GM19372 (cell line): ENCODE measurements at regions not wholly inside any gene's neighbourhood (a gene's known extent, or its start where the extent isn't known, plus 50 kb on each side); places are given as distances from the start of the nearest gene placed in this dataset.
"Not testable (repeated sequence)": the region's sequence is repeated elsewhere in the genome, so short reads cannot be mapped to it uniquely, and the experiment has no call there.

Experiments used
- ATAC-seq: cut with Tn5 transposase; IDR thresholded peaks from one replicate; pipeline ENCODE4 v1.9.1; 2021; ENCODE audit warnings: mild to moderate bottlenecking, low read depth, moderate library complexity; ENCODE audit not compliant: unreplicated experiment

GRCh38 chr2:44051593-44052347, 56.0 kb upstream of the LRPPRC start:
- ATAC-seq: no peak

GRCh38 chr2:44052584-44052983, 56.8 kb upstream of the LRPPRC start:
- no peak for ATAC-seq

GRCh38 chr2:44053052-44053451, 57.3 kb upstream of the LRPPRC start:
- no peak for ATAC-seq

- ATAC-seq: no peak
Measured at GRCh38 chr2:44053456-44053855, 57.7 kb upstream of the LRPPRC start.

DNA sequence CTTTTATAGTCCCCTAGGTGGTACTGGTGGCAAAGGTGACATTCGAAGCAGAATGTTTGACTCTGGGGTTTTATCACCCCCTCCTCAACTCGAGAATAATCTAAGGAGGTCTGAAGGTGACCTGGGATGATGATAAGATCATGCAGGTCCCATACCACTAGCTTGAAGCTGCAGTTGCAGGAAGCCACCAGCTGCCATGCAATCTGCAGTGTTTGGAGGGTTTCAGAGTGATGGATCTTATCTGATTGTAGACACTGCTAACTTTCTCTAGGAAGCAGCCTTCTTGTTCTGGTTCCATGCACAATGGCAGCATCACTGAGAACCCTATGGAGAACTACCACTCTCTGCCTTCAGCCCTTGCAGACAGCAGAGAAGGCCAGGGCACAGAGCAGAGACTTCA, 59.4 kb upstream of the LRPPRC start:
- ATAC-seq: no peak

- no peak for ATAC-seq
Measured at GRCh38 chr2:44055664-44056063, 59.9 kb upstream of the LRPPRC start.

DNA sequence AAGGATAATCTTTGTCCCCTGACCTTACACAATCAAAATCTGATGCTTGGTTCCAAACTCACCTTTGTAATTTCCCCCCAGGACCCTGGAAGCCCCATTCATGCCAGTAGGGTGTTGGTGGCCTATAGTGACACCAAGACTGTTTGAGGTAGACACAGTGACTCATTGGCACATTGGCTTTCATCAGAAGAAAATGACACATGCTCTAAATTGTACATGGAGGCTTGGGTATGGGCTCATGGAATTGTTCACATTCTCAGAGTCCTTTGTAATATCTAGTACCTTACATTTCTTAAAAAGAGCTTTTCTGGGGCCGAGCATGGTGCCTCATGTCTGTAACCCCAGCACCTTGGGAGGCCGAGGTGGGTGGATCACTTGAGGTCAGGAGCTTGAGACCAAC, 61.2 kb upstream of the LRPPRC start:
- ATAC-seq: no peak

GRCh38 chr2:44060286-44060685, 64.5 kb upstream of the LRPPRC start:
- ATAC-seq: not testable (repeated sequence)

- no peak for ATAC-seq
Measured at GRCh38 chr2:44060990-44061389, 65.2 kb upstream of the LRPPRC start.

- ATAC-seq: no peak
Measured at GRCh38 chr2:44061469-44061868, 65.7 kb upstream of the LRPPRC start.

DNA sequence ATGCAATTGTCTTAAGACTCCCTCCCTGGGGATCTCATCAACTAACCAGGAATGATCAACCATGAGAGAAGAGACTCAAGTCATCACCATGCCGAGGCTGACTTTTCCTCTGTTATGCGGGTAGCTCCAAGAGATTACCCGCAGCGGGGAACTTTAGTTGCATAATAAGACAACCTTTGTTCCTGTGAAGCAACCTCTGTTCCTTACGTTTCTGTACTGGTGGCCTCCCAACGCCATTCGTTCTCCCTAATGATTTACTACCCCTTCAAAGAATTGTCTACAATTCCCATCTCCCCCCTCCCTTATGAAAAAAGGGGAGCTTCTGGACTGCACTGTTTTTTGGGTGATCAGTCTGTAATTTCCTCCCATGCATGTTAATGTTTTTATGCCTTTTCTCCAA, 66.1 kb upstream of the LRPPRC start:
- ATAC-seq: no peak

GRCh38 chr2:44063033-44063432, 67.2 kb upstream of the LRPPRC start:
- no peak for ATAC-seq

- not testable (repeated sequence) for ATAC-seq
Measured at GRCh38 chr2:44064281-44064680, 68.5 kb upstream of the LRPPRC start.

DNA sequence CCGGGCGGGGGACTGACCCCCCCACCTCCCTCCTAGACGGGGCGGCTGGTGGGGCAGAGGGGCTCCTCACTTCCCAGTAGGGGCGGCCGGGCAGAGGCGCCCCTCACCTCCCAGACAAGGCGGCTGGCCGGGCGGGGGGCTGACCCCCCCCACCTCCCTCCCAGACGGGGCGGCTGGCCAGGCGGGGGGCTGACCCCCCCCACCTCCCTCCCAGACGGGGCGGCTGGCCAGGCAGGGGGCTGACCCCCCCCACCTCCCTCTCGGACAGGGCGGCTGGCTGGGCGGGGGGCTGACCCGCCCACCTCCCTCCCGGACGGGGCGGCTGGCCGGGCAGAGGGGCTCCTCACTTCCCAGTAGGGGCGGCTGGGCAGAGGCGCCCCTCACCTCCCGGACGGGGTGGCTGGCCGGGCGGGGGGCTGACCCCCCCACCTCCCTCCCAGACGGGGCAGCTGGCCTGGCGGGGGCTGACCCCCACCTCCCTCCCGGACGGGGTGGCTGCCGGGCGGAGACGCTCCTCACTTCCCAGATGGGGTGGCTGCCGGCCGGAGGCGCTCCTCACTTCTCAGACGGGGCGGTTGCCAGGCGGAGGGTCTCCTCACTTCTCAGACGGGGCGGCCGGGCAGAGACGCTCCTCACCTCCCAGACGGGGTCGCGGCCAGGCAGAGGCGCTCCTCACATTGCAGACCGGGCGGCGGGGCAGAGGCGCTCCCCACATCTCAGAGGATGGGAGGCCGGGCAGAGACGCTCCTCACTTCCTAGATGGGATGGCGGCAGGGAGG, 71.4 kb upstream of the LRPPRC start:
- not testable (repeated sequence) for ATAC-seq

- not testable (repeated sequence) for ATAC-seq
Measured at GRCh38 chr2:44067791-44068181, 72.0 kb upstream of the LRPPRC start.

DNA sequence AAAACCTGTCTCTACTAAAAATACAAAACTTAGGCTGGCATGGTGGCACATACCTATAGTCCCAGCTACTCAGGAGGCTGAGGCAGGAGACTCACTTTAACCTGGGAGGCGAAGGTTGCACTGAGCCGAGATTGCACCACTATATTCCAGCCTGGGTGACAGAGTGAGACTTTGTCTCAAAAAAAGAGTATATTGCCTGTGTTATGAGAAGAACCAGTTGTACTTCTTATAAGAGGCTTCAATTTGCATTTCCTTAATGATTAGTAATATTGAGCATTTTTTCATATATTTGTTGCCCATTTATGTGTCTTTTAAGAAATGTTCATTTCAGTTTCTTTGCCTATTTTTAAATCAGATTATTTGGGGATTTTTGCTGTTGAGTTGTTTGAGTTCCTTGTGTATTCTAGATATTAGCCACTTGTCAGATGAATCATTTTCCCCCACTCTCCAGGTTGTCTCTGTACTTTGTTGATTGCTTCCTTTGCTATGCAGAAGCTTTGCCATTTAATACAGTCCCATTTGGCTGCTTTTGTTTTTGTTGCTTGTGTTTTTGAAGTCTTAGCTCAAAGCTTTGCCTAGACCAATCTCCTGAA, 75.8 kb upstream of the LRPPRC start:
- ATAC-seq: no peak

DNA sequence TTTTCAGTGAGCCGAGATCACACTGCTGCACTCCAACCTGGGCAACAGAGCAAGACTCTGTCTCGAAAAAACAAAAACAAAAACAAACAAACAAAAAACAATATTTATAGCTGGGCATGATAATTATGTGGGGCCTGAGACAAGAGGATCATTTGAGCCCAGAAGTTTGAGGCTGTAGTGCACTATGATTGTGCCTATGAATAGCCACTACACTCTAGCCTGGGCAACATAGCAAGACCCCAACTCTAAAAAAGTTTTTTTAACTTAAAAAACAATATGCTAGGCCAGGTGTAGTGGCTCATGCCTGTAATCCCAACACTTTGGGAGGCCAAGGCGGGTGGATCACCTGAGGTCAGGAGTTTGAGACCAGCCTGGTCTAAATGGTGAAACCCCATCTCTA, 77.9 kb upstream of the LRPPRC start:
- ATAC-seq: not testable (repeated sequence)

- ATAC-seq: not testable (repeated sequence)
Measured at GRCh38 chr2:44074795-44075194, 79.0 kb upstream of the LRPPRC start.

- ATAC-seq: no peak
Measured at GRCh38 chr2:44075541-44075940, 79.8 kb upstream of the LRPPRC start.

GRCh38 chr2:44077942-44078511, 82.2 kb upstream of the LRPPRC start:
- no peak for ATAC-seq

GRCh38 chr2:44079686-44080085, 83.9 kb upstream of the LRPPRC start:
- no peak for ATAC-seq
